ENCODE measurements at regions not wholly inside any gene's neighbourhood (a gene's known extent, or its start where the extent isn't known, plus 50 kb on each side); places are given as distances from the start of the nearest gene placed in this dataset.

DNA sequence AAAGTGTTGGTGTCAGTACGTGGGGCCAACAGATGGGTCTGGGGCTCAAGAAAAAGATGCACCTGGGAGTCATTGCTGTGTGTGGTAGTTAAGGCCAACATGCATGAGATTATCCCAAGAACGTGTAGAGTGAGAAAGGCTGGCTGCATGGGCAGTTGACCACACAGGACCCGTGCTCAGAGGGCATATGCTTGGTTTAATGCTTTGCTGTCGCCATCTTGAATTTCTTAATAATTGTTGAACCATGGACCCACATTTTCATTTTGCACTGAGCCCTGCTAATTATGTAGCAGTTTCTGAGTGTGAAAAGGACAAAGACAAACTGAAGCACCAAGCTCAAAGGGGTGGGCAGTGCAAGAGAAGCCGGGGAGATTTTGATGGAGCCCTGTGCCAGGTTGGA is 148.1 kb downstream of the CYP26B1 start:
- no peaks in the 10 kb centered on the region for H3K4me1 ChIP-seq (ENCODE audit: control insufficient read depth, insufficient read depth, low read length)
- no peaks in the 10 kb centered on the region for H3K27me3 ChIP-seq (replicated peaks in 1 of 2; ENCODE audit: control insufficient read depth in 2 of 2, insufficient read depth in 2 of 2, low read length in 1 of 2)
- TF ChIP-seq IKZF1 (conservative IDR thresholded peaks at IDR 0.05) (no peak), HCFC1 (IDR thresholded peaks at IDR 0.05; ENCODE audit: low read length) (no peak), ETV6 (conservative IDR thresholded peaks at IDR 0.05 in 1 of 2, IDR thresholded peaks at IDR 0.05 in 1 of 2; ENCODE audit: borderline replicate concordance in 1 of 2, low read depth in 1 of 2) (no peak)
- FAIRE-seq (no peak), ATAC-seq (no peak), DNase-seq (ENCODE audit: low read depth, low spot score) (no peak)
- POLR2A ChIA-PET = no interaction called here
- H3K27ac ChIP-seq (ENCODE audit: control insufficient read depth, insufficient read depth) = no peak overlapping the region
- 22% methylated on average over 5 of the region's 5 CpGs for WGBS (ENCODE audit: insufficient coverage, insufficient replicate concordance, low lambda C conversion rate, missing lambda C conversion rate)
- SMC1A ChIA-PET (ENCODE audit: uncharacterized antibody, unreplicated experiment) = no interaction called here
- CTCF ChIA-PET = no interaction called here
- no peaks in the 10 kb centered on the region for H3K36me3 ChIP-seq (ENCODE audit: control insufficient read depth in 2 of 2, insufficient read depth in 2 of 2, low read length in 1 of 2)
- H3K9ac ChIP-seq (ENCODE audit: control insufficient read depth, insufficient read depth, low read length) = no peak overlapping the region
- RAD21 ChIA-PET (ENCODE audit: unreplicated experiment) = no interaction called here
- no peak overlapping the region for H3K4me2 ChIP-seq (ENCODE audit: control insufficient read depth, insufficient read depth)
- H3K4me3 ChIP-seq = no peak overlapping the region
- H3K9me3 ChIP-seq (replicated peaks; ENCODE audit: control insufficient read depth, insufficient read depth, low read length) = no peaks in the 10 kb centered on the region
- no peaks in the 10 kb centered on the region for H4K20me1 ChIP-seq (ENCODE audit: control insufficient read depth, insufficient read depth)
- no TSS peak for BruUV-seq (replicated peaks)
- intact Hi-C loops (cut with micrococcal nuclease; ENCODE audit: unreplicated experiment) (no loop called here), in situ Hi-C loops (cut with MboI) (no loop called here)
- H2AFZ ChIP-seq (ENCODE audit: control insufficient read depth, low read depth, low read length) = no peak overlapping the region
- no peaks in the 10 kb centered on the region for H3K79me2 ChIP-seq (ENCODE audit: control insufficient read depth, insufficient read depth, low read length)

DNA sequence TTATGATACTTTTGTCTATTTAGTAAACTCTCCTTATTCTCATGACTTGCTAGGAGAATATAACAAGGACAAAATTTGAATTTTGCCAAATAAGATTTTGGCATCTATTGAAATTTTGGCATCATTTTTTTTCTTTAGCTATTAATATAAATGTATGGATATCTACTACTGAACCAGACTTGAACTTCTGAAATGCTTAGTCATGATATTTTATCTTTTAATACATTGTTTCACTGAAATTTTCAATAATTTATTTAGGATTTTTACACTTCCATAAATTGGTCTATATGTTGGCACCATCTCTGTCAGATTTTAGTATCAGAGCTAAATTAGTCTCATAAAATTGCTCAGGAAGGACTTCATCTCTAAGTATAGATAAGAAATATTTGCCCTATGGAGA is 149.8 kb downstream of the CYP26B1 start:
- no peak overlapping the region for H3K9ac ChIP-seq (ENCODE audit: control insufficient read depth, insufficient read depth, low read length)
- no peak overlapping the region for H2AFZ ChIP-seq (ENCODE audit: control insufficient read depth, low read depth, low read length)
- RAD21 ChIA-PET (ENCODE audit: unreplicated experiment) = no interaction called here
- H4K20me1 ChIP-seq (ENCODE audit: control insufficient read depth, insufficient read depth) = no peaks in the 10 kb centered on the region
- SMC1A ChIA-PET (ENCODE audit: uncharacterized antibody, unreplicated experiment) = no interaction called here
- TF ChIP-seq JUNB (IDR thresholded peaks at IDR 0.05) (no peak), CREB1 (IDR thresholded peaks at IDR 0.05; ENCODE audit: low read depth) (no peak), RUNX3 (IDR thresholded peaks at IDR 0.05; ENCODE audit: low read length) (no peak), ZNF384 (IDR thresholded peaks at IDR 0.05; ENCODE audit: borderline replicate concordance, low read depth, low read length) (no peak), SIX5 (IDR thresholded peaks at IDR 0.05; ENCODE audit: low read depth, low read length, severe bottlenecking) (no peak), ZNF207 (IDR thresholded peaks at IDR 0.05; ENCODE audit: borderline replicate concordance) (no peak), GABPA (IDR thresholded peaks at IDR 0.05; ENCODE audit: low read depth) (no peak), ZSCAN29 (IDR thresholded peaks at IDR 0.05) (no peak), NFYB (IDR thresholded peaks at IDR 0.05; ENCODE audit: insufficient read depth, low read depth, low read length) (no peak)
- CTCF ChIA-PET = interaction anchor here (0.6 kb wide), 1 partner anchor 20 kb away, joined by 3 read pairs; no protein-coding TSS in a partner anchor
- H3K36me3 ChIP-seq (ENCODE audit: control insufficient read depth in 2 of 2, insufficient read depth in 2 of 2, low read length in 1 of 2) = no peaks in the 10 kb centered on the region
- H3K27me3 ChIP-seq (replicated peaks in 1 of 2; ENCODE audit: control insufficient read depth in 2 of 2, insufficient read depth in 2 of 2, low read length in 1 of 2) = no peaks in the 10 kb centered on the region
- no peaks in the 10 kb centered on the region for H3K79me2 ChIP-seq (ENCODE audit: control insufficient read depth, insufficient read depth, low read length)
- in situ Hi-C loops (cut with MboI) = no loop called here
- DNase-seq (ENCODE audit: low read depth, low spot score) (no peak), ATAC-seq (no peak), FAIRE-seq (no peak)
- H3K9me3 ChIP-seq (replicated peaks; ENCODE audit: control insufficient read depth, insufficient read depth, low read length) = no peaks in the 10 kb centered on the region
- no TSS peak for BruUV-seq (replicated peaks)
- H3K4me2 ChIP-seq (ENCODE audit: control insufficient read depth, insufficient read depth) = no peak overlapping the region
- intact Hi-C loops (cut with micrococcal nuclease; ENCODE audit: unreplicated experiment) = no loop called here
- H3K4me1 ChIP-seq (ENCODE audit: control insufficient read depth, insufficient read depth, low read length) = no peaks in the 10 kb centered on the region
- H3K27ac ChIP-seq (ENCODE audit: control insufficient read depth, insufficient read depth) = no peak overlapping the region
- H3K4me3 ChIP-seq = no peak overlapping the region
- POLR2A ChIA-PET = no interaction called here

Data from GM12878 (cell line).